H1 (cell line): ENCODE measurements at regions not wholly inside any gene's neighbourhood (a gene's known extent, or its start where the extent isn't known, plus 50 kb on each side); places are given as distances from the start of the nearest gene placed in this dataset.

Experiments
- RNF2 ChIP-seq: fragments of 200-900, 300-1000 bp; sonication (generic); IDR thresholded peaks from 2 replicates; pipeline ENCODE4 v1.7.1; 2016; ENCODE audit warnings: borderline replicate concordance, low read depth, mild to moderate bottlenecking, antibody characterized with exemption, low read length; ENCODE audit not compliant: poor library complexity, severe bottlenecking; ENCODE audit errors: missing control alignments
- SUZ12 ChIP-seq: fragments of 200-600 bp; sonication (generic); IDR thresholded peaks from 2 replicates; pipeline ENCODE4 v1.6.1; 2012; ENCODE audit warnings: mild to moderate bottlenecking, inconsistent platforms, low read length, moderate library complexity, mixed read lengths

DNA sequence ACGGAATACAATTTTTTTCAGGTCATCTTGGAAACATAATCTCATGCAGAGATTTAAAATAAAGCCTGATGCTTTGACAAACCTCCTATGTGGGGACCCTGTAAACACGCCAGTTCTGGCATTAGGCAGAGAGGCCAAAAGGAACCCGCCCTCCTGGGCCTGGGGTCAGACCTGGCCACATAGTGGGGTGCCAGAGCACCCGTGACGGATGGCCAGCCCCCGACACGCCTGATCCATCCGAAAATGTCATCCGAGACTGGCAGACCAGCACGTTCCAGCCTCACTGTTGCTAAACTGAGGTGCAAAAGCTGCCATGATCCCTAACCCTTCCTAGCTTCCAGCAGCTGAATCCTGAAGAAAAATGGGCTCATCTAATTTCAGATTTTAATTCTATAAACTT lies 222.6 kb upstream of the SALL3 start (continued):
- no peak for TF ChIP-seq SUZ12
- no peak for TF ChIP-seq RNF2
